Gastrocnemius medialis (tissue), 4 donors: ENCODE measurements at regions not wholly inside any gene's neighbourhood (a gene's known extent, or its start where the extent isn't known, plus 50 kb on each side); places are given as distances from the start of the nearest gene placed in this dataset.

Experiments used
- ATAC-seq, 2 donors: fragments of 150-250 bp; one replicate each; pipeline ENCODE4 v1.9.1; 2016
- DNase-seq, 2 donors: peaks; one replicate each; pipeline ENCODE4 v3.0.0-alpha.2; 2019
- H3K27ac ChIP-seq, 4 donors: fragments of 200-600 bp; sonication (generic); 1 replicate in 1 of 4; 2 replicates in 3 of 4; pipeline ENCODE4 v1.5.1; 2016 to 2018; ENCODE audit warnings: mild to moderate bottlenecking in 2 of 4, moderate library complexity in 1 of 4
- H3K27me3 ChIP-seq, 3 donors: fragments of 200-600 bp; sonication (generic) in 2 of 3; 1 replicate in 1 of 3; 2 replicates in 2 of 3; pipeline versions ENCODE4 v1.5.1 to v1.6.0; 2016 to 2019; ENCODE audit warnings: mild to moderate bottlenecking in 1 of 3, moderate library complexity in 1 of 3
- H3K36me3 ChIP-seq, 2 donors: fragments of 200-600 bp; sonication (generic) in 1 of 2; one replicate each; pipeline ENCODE4 v1.5.1; 2017 to 2018
- H3K4me1 ChIP-seq, 2 donors: fragments of 200-600 bp; sonication (generic) in 1 of 2; one replicate each; pipeline ENCODE4 v1.5.1; 2016 to 2017; ENCODE audit warnings: mild to moderate bottlenecking in 2 of 2
- H3K4me3 ChIP-seq, 4 donors: fragments of 200-600 bp; sonication (generic) in 3 of 4; 1 replicate in 1 of 4; 2 replicates in 3 of 4; pipeline ENCODE4 v1.5.1; 2016 to 2019; ENCODE audit warnings: mild to moderate bottlenecking in 2 of 4
- H3K9me3 ChIP-seq, 3 donors: fragments of 200-600 bp; sonication (generic) in 2 of 3; 1 replicate in 1 of 3; 2 replicates in 2 of 3; pipeline ENCODE4 v1.5.1; 2016 to 2019
- POLR2A ChIP-seq, 2 donors: fragments of 450-650 bp; IDR thresholded peaks; one replicate each; pipeline ENCODE4 v1.6.1; 2017; ENCODE audit warnings: antibody characterized with exemption in 2 of 2, mild to moderate bottlenecking in 2 of 2, moderate library complexity in 2 of 2
- in situ Hi-C, 4 donors: fragments of 200-750 bp; cut with MboI; loops; one replicate each; pipeline versions ENCODE4 v1.15.0 to v1.8.0; 2017; ENCODE audit warnings: low sequenced_read_pairs in 4 of 4
- intact Hi-C: fragments of 100-400 bp; cut with DNase I; formaldehyde crosslinking; loops from one replicate; pipeline ENCODE4 v1.15.1; 2023; ENCODE audit warnings: low total_unique reads
- TF ChIP-seq, protein P1 (sequence below), 5 experiments: fragments of 450-650 bp in 3 of 5; fragments of 200-600 bp in 2 of 5; sonication (generic) in 2 of 5; IDR thresholded peaks in 4 of 5; conservative IDR thresholded peaks in 1 of 5; 1 replicate in 4 of 5; 2 replicates in 1 of 5; pipeline ENCODE4 v1.5.1; 2016 to 2019; ENCODE audit warnings: antibody characterized with exemption in 5 of 5, mild to moderate bottlenecking in 3 of 5, moderate library complexity in 3 of 5

GRCh38 chr6:67646550-67646949, 988.5 kb upstream of the ADGRB3 start:
- intact Hi-C loops (no loop called here), in situ Hi-C loops (no loop called here)
- TF ChIP-seq, protein P1, sequence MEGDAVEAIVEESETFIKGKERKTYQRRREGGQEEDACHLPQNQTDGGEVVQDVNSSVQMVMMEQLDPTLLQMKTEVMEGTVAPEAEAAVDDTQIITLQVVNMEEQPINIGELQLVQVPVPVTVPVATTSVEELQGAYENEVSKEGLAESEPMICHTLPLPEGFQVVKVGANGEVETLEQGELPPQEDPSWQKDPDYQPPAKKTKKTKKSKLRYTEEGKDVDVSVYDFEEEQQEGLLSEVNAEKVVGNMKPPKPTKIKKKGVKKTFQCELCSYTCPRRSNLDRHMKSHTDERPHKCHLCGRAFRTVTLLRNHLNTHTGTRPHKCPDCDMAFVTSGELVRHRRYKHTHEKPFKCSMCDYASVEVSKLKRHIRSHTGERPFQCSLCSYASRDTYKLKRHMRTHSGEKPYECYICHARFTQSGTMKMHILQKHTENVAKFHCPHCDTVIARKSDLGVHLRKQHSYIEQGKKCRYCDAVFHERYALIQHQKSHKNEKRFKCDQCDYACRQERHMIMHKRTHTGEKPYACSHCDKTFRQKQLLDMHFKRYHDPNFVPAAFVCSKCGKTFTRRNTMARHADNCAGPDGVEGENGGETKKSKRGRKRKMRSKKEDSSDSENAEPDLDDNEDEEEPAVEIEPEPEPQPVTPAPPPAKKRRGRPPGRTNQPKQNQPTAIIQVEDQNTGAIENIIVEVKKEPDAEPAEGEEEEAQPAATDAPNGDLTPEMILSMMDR (IDR thresholded peaks at IDR 0.05 in 4 of 5, conservative IDR thresholded peaks at IDR 0.05 in 1 of 5), result no peak
- no peak for TF ChIP-seq POLR2A (IDR thresholded peaks at IDR 0.05)
- no peak overlapping the region for H3K27ac ChIP-seq
- no peaks in the 10 kb centered on the region for H3K4me1 ChIP-seq
- DNase-seq (no peak), ATAC-seq (no peak)
- no peaks in the 10 kb centered on the region for H3K36me3 ChIP-seq
- H3K9me3 ChIP-seq, result no peaks in the 10 kb centered on the region
- no peaks in the 10 kb centered on the region for H3K27me3 ChIP-seq
- H3K4me3 ChIP-seq, result no peak overlapping the region

GRCh38 chr6:67643281-67643680, 991.8 kb upstream of the ADGRB3 start:
- H3K9me3 ChIP-seq, result no peaks in the 10 kb centered on the region
- in situ Hi-C loops, result no loop called here
- ATAC-seq, result no peak

GRCh38 chr6:67642582-67642981, 992.5 kb upstream of the ADGRB3 start:
- ATAC-seq (no peak), DNase-seq (no peak)
- Histone ChIP-seq H3K9me3 (no peaks in the 10 kb centered on the region), H3K27me3 (no peaks in the 10 kb centered on the region), H3K4me3 (no peak overlapping the region), H3K27ac (no peak overlapping the region), H3K36me3 (no peaks in the 10 kb centered on the region), H3K4me1 (no peaks in the 10 kb centered on the region)
- intact Hi-C loops (no loop called here), in situ Hi-C loops (no loop called here)
- TF ChIP-seq, protein P1 (IDR thresholded peaks at IDR 0.05 in 4 of 5, conservative IDR thresholded peaks at IDR 0.05 in 1 of 5), result no peak

More at GRCh38 chr6:67643281-67643680, 991.8 kb upstream of the ADGRB3 start:
- TF ChIP-seq POLR2A (IDR thresholded peaks at IDR 0.05), result no peak
- TF ChIP-seq, protein P1 (IDR thresholded peaks at IDR 0.05 in 4 of 5, conservative IDR thresholded peaks at IDR 0.05 in 1 of 5), result no peak
- intact Hi-C loops, result no loop called here
- H3K27ac ChIP-seq, result no peak overlapping the region
- no peaks in the 10 kb centered on the region for H3K4me1 ChIP-seq
- H3K4me3 ChIP-seq, result no peak overlapping the region
- no peaks in the 10 kb centered on the region for H3K36me3 ChIP-seq
- DNase-seq, result no peak
- H3K27me3 ChIP-seq, result no peaks in the 10 kb centered on the region

- Histone ChIP-seq H3K27ac (no peak overlapping the region), H3K9me3 (no peaks in the 10 kb centered on the region), H3K36me3 (no peaks in the 10 kb centered on the region), H3K4me1 (no peaks in the 10 kb centered on the region), H3K4me3 (no peak overlapping the region), H3K27me3 (no peaks in the 10 kb centered on the region)
- TF ChIP-seq, protein P1 (IDR thresholded peaks at IDR 0.05 in 4 of 5, conservative IDR thresholded peaks at IDR 0.05 in 1 of 5), result no peak
- no peak for TF ChIP-seq POLR2A (IDR thresholded peaks at IDR 0.05)
- intact Hi-C loops, result no loop called here
- in situ Hi-C loops, result no loop called here
- no peak for ATAC-seq
- no peak for DNase-seq
Observed at GRCh38 chr6:67640484-67640883, 994.6 kb upstream of the ADGRB3 start.

DNA sequence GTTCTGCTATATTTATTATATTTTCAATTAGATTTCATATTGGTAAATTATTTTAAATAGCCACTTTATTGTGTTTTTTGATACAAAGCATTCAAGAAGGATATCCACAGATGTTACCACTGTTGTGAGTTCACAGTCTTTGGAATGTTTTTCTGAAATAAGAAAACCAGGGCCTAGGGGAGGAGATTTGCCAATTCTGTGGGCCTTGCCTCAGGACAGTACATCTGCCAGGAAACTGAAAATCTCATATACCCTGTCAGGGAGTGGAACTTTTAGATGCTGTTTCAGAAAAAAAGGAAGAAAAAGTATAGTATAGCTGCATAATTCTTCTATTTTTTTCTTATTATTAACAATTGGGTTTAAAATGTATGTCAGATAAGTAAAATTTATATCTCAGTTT, 995.9 kb upstream of the ADGRB3 start:
- no peak for TF ChIP-seq POLR2A (IDR thresholded peaks at IDR 0.05)
- TF ChIP-seq, protein P1 (IDR thresholded peaks at IDR 0.05 in 4 of 5, conservative IDR thresholded peaks at IDR 0.05 in 1 of 5), result no peak

More for the DNA sequence above, 995.9 kb upstream of the ADGRB3 start:
- DNase-seq (no peak), ATAC-seq (no peak)
- Histone ChIP-seq H3K36me3 (no peaks in the 10 kb centered on the region), H3K27me3 (no peaks in the 10 kb centered on the region), H3K9me3 (no peaks in the 10 kb centered on the region), H3K27ac (no peak overlapping the region), H3K4me3 (no peak overlapping the region), H3K4me1 (no peaks in the 10 kb centered on the region)
- intact Hi-C loops (no loop called here), in situ Hi-C loops (no loop called here)
